HCT116 (cell line): ENCODE measurements at regions not wholly inside any gene's neighbourhood (a gene's known extent, or its start where the extent isn't known, plus 50 kb on each side); places are given as distances from the start of the nearest gene placed in this dataset.

Source experiments
- ATAC-seq: fragments of 200-7000 bp; cut with Tn5 transposase; 2 replicates; pipeline ENCODE4 v1.9.1; 2020; ENCODE audit warnings: mild to moderate bottlenecking, moderate library complexity
- BruUV-seq: library from RNA; stranded (reverse); fragments of 400-500 nt; replicated peaks from 2 replicates; lab custom pipeline; 2021; lab: Mats Ljungman, UMichigan
- CTCF ChIA-PET: fragments of 300-600 bp; sonication (Branson Sonifier 250); formaldehyde crosslinking; loops from one replicate; lab custom pipeline; 2021; ENCODE audit warnings: antibody characterized with exemption; lab: Charles Lee
- POLR2A ChIA-PET: fragments of 300-600, 350-600 bp; sonication (Branson Sonifier 250); formaldehyde crosslinking; loops from one replicate; lab custom pipeline; 2021; ENCODE audit warnings: antibody characterized with exemption; lab: Charles Lee
- RAD21 ChIA-PET, 2 experiments: fragments of 300-600 bp; sonication (Branson Sonifier 250); formaldehyde crosslinking; loops; one replicate each; lab custom pipeline; 2023; ENCODE audit warnings: low total read pairs in 2 of 2; ENCODE audit not compliant: uncharacterized antibody in 2 of 2, unreplicated experiment in 2 of 2, low non-redundant PET in 1 of 2; lab: Charles Lee
- DNase-seq: peaks from one replicate; pipeline ENCODE4 v3.0.0-alpha.2; 2010; ENCODE audit warnings: low read depth, low spot score
- H2AFZ ChIP-seq: fragments of 200-600 bp; shearing (Covaris generic), sonication (generic); 2 replicates; pipeline ENCODE4 v1.6.1; 2017; ENCODE audit warnings: low read depth, mixed run types, mixed read lengths, antibody characterized with exemption, low read length; ENCODE audit not compliant: poor library complexity, severe bottlenecking
- H3K27ac ChIP-seq: 2 replicates; pipeline ENCODE4 v1.5.1; 2012; ENCODE audit warnings: low read depth, low read length
- H3K27me3 ChIP-seq: fragments of 200-600 bp; sonication (generic); 2 replicates; pipeline ENCODE4 v1.6.1; 2016; ENCODE audit warnings: mixed run types, low read length, mixed read lengths; ENCODE audit not compliant: insufficient read depth
- H3K36me3 ChIP-seq, 2 experiments: fragments of 200-500 bp in 1 of 2; fragments of 200-600 bp in 1 of 2; sonication (Bioruptor generic) in 1 of 2; sonication (generic) in 1 of 2; 2 replicates each; pipeline versions ENCODE4 v1.5.1 to v1.6.1; 2014 to 2016; ENCODE audit warnings: low read length in 2 of 2, inconsistent platforms in 1 of 2, mixed read lengths in 1 of 2, mixed run types in 1 of 2; ENCODE audit not compliant: insufficient read depth in 2 of 2, control insufficient read depth in 1 of 2
- H3K4me1 ChIP-seq, 2 experiments: fragments of 200-600 bp in 1 of 2; sonication (generic) in 1 of 2; 2 replicates each; pipeline versions ENCODE4 v1.5.1 to v1.6.1; 2012 to 2017; ENCODE audit warnings: low read length in 2 of 2, inconsistent platforms in 1 of 2, mild to moderate bottlenecking in 1 of 2, mixed read lengths in 1 of 2, mixed run types in 1 of 2, moderate library complexity in 1 of 2; ENCODE audit not compliant: insufficient read depth in 2 of 2, control insufficient read depth in 1 of 2
- H3K4me2 ChIP-seq: fragments of 200-600 bp; sonication (generic); 2 replicates; pipeline ENCODE4 v1.6.1; 2017; ENCODE audit warnings: mixed run types, low read length, mixed read lengths
- H3K4me3 ChIP-seq, 2 experiments: fragments of 200-600 bp in 1 of 2; sonication (generic) in 1 of 2; replicated peaks in 1 of 2; 2 replicates each; pipeline ENCODE4 v1.5.1; 2011 to 2016; ENCODE audit warnings: low read length in 2 of 2, control low read depth in 1 of 2, low read depth in 1 of 2, mild to moderate bottlenecking in 1 of 2, mixed read lengths in 1 of 2, mixed run types in 1 of 2
- H3K79me2 ChIP-seq: fragments of 200-600 bp; sonication (generic); 2 replicates; pipeline ENCODE4 v1.6.1; 2017; ENCODE audit warnings: mild to moderate bottlenecking, mixed run types, low read length, moderate library complexity, mixed read lengths; ENCODE audit not compliant: insufficient read depth
- H3K9ac ChIP-seq: fragments of 200-600 bp; sonication (generic); 2 replicates; pipeline ENCODE4 v1.6.1; 2016; ENCODE audit warnings: low read length, mixed read lengths
- H3K9me2 ChIP-seq: fragments of 200-600 bp; sonication (generic), shearing (Covaris generic); 2 replicates; pipeline ENCODE4 v1.6.1; 2017; ENCODE audit warnings: mixed run types, mild to moderate bottlenecking, moderate library complexity; ENCODE audit not compliant: insufficient read depth
- H3K9me3 ChIP-seq, 2 experiments: fragments of 200-500 bp in 1 of 2; fragments of 200-600 bp in 1 of 2; sonication (Bioruptor generic) in 1 of 2; sonication (generic) in 1 of 2; 2 replicates each; pipeline ENCODE4 v1.6.1; 2014 to 2017; ENCODE audit warnings: low read length in 2 of 2, mixed read lengths in 2 of 2, inconsistent platforms in 1 of 2, low read depth in 1 of 2, mild to moderate bottlenecking in 1 of 2, mixed run types in 1 of 2, moderate library complexity in 1 of 2; ENCODE audit not compliant: control insufficient read depth in 1 of 2, insufficient read depth in 1 of 2
- H4K20me1 ChIP-seq: fragments of 200-600 bp; sonication (generic), shearing (Covaris generic); 2 replicates; pipeline ENCODE4 v1.6.1; 2017; ENCODE audit warnings: mixed run types, mild to moderate bottlenecking, moderate library complexity; ENCODE audit not compliant: insufficient read depth
- CBX3 ChIP-seq: IDR thresholded peaks from 2 replicates; pipeline ENCODE4 v1.6.1; 2012; ENCODE audit warnings: low read depth
- CEBPB ChIP-seq: IDR thresholded peaks from 2 replicates; pipeline ENCODE4 v1.6.1; 2012; ENCODE audit warnings: low read depth
- EGR1 ChIP-seq: IDR thresholded peaks from 2 replicates; pipeline ENCODE4 v1.6.1; 2012; ENCODE audit warnings: low read depth
- ELF1 ChIP-seq: IDR thresholded peaks from 2 replicates; pipeline ENCODE4 v1.6.1; 2012; ENCODE audit warnings: low read depth, borderline replicate concordance
- EZH2 ChIP-seq: fragments of 200-600 bp; sonication (generic); IDR thresholded peaks from 2 replicates; pipeline ENCODE4 v1.6.1; 2017; ENCODE audit warnings: antibody characterized with exemption, mixed run types
- EZH2phosphoT487 ChIP-seq: fragments of 200-600 bp; IDR thresholded peaks from 2 replicates; pipeline ENCODE4 v1.6.1; 2018; ENCODE audit warnings: antibody characterized with exemption, borderline replicate concordance
- FOSL1 ChIP-seq: IDR thresholded peaks from 2 replicates; pipeline ENCODE4 v1.6.1; 2012; ENCODE audit warnings: low read depth
- POLR2A ChIP-seq: IDR thresholded peaks from 2 replicates; pipeline ENCODE4 v1.7.0; 2011; ENCODE audit warnings: borderline replicate concordance; ENCODE audit not compliant: insufficient read depth, insufficient read length; ENCODE audit errors: extremely low read depth
- POLR2AphosphoS5 ChIP-seq: IDR thresholded peaks from 2 replicates; pipeline ENCODE4 v1.6.1; 2011; ENCODE audit warnings: mild to moderate bottlenecking, low read depth, low read length, moderate library complexity
- SP1 ChIP-seq: IDR thresholded peaks from 2 replicates; pipeline ENCODE4 v1.6.1; 2012; ENCODE audit warnings: low read depth
- SRF ChIP-seq: IDR thresholded peaks from 2 replicates; pipeline ENCODE4 v1.6.1; 2012; ENCODE audit warnings: low read depth
- TCF7L2 ChIP-seq: IDR thresholded peaks from 2 replicates; pipeline ENCODE4 v1.7.0; 2011; ENCODE audit warnings: borderline replicate concordance, inconsistent platforms; ENCODE audit not compliant: insufficient read depth, insufficient read length; ENCODE audit errors: extremely low read depth
- YY1 ChIP-seq: IDR thresholded peaks from 2 replicates; pipeline ENCODE4 v1.6.1; 2011; ENCODE audit warnings: low read length, low read depth, moderate library complexity, mild to moderate bottlenecking; ENCODE audit not compliant: insufficient replicate concordance; ENCODE audit errors: extremely low read depth
- ZFX ChIP-seq: fragments of 450-650 bp; IDR thresholded peaks from 2 replicates; pipeline ENCODE4 v1.6.1; 2017
- intact Hi-C: fragments of 100-400 bp; cut with micrococcal nuclease; formaldehyde crosslinking; loops from 2 replicates; pipeline ENCODE4 v1.10.0; 2022
- TF ChIP-seq, protein P1 (sequence below): IDR thresholded peaks from 2 replicates; pipeline ENCODE4 v1.6.1; 2012
- TF ChIP-seq, protein P2 (sequence below): IDR thresholded peaks from 2 replicates; pipeline ENCODE4 v1.6.1; 2012; ENCODE audit warnings: low read depth
- TF ChIP-seq, protein P3 (sequence below), 3 experiments: fragments of 200-600 bp in 1 of 3; sonication (generic) in 1 of 3; IDR thresholded peaks in 2 of 3; conservative IDR thresholded peaks in 1 of 3; 2 replicates each; pipeline ENCODE4 v1.5.1; 2012 to 2017; ENCODE audit warnings: low read depth in 2 of 3, low read length in 2 of 3, antibody characterized with exemption in 1 of 3, borderline replicate concordance in 1 of 3, control low read depth in 1 of 3, mild to moderate bottlenecking in 1 of 3, mixed read lengths in 1 of 3, mixed run types in 1 of 3, moderate library complexity in 1 of 3; ENCODE audit not compliant: insufficient read depth in 1 of 3
- TF ChIP-seq, protein P4 (sequence below): IDR thresholded peaks from 2 replicates; pipeline ENCODE4 v1.6.1; 2012
- TF ChIP-seq, protein P5 (sequence below): IDR thresholded peaks from 2 replicates; pipeline ENCODE4 v1.6.1; 2011; ENCODE audit warnings: mild to moderate bottlenecking, low read length, moderate library complexity; ENCODE audit not compliant: insufficient replicate concordance; ENCODE audit errors: extremely low read depth

DNA sequence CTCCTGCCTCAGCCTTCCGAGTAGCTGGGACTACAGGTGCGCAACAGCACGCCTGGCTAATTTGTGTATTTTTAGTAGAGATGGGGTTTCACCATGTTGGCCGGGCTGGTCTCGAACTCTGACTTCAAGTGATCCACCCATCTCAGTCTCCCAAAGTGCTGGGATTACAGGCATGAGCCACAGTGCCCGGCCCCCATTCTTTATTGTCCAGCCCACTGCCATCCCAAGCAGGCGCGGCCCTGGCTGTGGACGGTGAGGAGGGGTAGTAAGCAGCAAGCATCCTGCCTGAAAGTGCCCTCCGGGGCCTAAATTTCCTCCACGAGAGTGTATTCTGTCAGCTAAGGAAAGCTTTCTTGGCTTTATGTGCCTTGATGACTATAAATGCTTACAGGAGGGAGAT, 113.2 kb upstream of the CSF3R start:
- ChIA-PET POLR2A (no interaction called here), CTCF (no interaction called here), RAD21 (no interaction called here)
- Histone ChIP-seq H3K36me3 (no peaks in the 10 kb centered on the region), H3K4me1 (no peaks in the 10 kb centered on the region), H3K27me3 (peaks cover 43% of the 10 kb centered on the region), H3K4me2 (no peak overlapping the region), H3K27ac (no peak overlapping the region), H4K20me1 (no peaks in the 10 kb centered on the region), H2AFZ (no peak overlapping the region), H3K79me2 (no peaks in the 10 kb centered on the region), H3K9me3 (no peaks in the 10 kb centered on the region), H3K4me3 (no peak overlapping the region), H3K9me2 (no peaks in the 10 kb centered on the region), H3K9ac (no peak overlapping the region)
- no TSS peak for BruUV-seq
- intact Hi-C loops = no loop called here
- ATAC-seq (no peak), DNase-seq (no peak)
- TF ChIP-seq FOSL1 (no peak), POLR2A (no peak), EGR1 (no peak), EZH2phosphoT487 (no peak), POLR2AphosphoS5 (no peak), ZFX (no peak), SP1 (no peak), SRF (no peak), YY1 (no peak), EZH2 (no peak), CEBPB (no peak), ELF1 (no peak), CBX3 (no peak), TCF7L2 (no peak)
- TF ChIP-seq, protein P1, sequence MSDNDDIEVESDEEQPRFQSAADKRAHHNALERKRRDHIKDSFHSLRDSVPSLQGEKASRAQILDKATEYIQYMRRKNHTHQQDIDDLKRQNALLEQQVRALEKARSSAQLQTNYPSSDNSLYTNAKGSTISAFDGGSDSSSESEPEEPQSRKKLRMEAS = no peak
- TF ChIP-seq, protein P2, sequence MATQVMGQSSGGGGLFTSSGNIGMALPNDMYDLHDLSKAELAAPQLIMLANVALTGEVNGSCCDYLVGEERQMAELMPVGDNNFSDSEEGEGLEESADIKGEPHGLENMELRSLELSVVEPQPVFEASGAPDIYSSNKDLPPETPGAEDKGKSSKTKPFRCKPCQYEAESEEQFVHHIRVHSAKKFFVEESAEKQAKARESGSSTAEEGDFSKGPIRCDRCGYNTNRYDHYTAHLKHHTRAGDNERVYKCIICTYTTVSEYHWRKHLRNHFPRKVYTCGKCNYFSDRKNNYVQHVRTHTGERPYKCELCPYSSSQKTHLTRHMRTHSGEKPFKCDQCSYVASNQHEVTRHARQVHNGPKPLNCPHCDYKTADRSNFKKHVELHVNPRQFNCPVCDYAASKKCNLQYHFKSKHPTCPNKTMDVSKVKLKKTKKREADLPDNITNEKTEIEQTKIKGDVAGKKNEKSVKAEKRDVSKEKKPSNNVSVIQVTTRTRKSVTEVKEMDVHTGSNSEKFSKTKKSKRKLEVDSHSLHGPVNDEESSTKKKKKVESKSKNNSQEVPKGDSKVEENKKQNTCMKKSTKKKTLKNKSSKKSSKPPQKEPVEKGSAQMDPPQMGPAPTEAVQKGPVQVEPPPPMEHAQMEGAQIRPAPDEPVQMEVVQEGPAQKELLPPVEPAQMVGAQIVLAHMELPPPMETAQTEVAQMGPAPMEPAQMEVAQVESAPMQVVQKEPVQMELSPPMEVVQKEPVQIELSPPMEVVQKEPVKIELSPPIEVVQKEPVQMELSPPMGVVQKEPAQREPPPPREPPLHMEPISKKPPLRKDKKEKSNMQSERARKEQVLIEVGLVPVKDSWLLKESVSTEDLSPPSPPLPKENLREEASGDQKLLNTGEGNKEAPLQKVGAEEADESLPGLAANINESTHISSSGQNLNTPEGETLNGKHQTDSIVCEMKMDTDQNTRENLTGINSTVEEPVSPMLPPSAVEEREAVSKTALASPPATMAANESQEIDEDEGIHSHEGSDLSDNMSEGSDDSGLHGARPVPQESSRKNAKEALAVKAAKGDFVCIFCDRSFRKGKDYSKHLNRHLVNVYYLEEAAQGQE = no peak
- TF ChIP-seq, protein P3, sequence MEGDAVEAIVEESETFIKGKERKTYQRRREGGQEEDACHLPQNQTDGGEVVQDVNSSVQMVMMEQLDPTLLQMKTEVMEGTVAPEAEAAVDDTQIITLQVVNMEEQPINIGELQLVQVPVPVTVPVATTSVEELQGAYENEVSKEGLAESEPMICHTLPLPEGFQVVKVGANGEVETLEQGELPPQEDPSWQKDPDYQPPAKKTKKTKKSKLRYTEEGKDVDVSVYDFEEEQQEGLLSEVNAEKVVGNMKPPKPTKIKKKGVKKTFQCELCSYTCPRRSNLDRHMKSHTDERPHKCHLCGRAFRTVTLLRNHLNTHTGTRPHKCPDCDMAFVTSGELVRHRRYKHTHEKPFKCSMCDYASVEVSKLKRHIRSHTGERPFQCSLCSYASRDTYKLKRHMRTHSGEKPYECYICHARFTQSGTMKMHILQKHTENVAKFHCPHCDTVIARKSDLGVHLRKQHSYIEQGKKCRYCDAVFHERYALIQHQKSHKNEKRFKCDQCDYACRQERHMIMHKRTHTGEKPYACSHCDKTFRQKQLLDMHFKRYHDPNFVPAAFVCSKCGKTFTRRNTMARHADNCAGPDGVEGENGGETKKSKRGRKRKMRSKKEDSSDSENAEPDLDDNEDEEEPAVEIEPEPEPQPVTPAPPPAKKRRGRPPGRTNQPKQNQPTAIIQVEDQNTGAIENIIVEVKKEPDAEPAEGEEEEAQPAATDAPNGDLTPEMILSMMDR (IDR thresholded peaks at IDR 0.05 in 2 of 3, conservative IDR thresholded peaks at IDR 0.05 in 1 of 3; ENCODE audit: borderline replicate concordance in 1 of 3, insufficient read depth in 1 of 3, low read depth in 2 of 3, low read length in 2 of 3) = no peak
- TF ChIP-seq, protein P4, sequence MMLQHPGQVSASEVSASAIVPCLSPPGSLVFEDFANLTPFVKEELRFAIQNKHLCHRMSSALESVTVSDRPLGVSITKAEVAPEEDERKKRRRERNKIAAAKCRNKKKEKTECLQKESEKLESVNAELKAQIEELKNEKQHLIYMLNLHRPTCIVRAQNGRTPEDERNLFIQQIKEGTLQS = no peak
- TF ChIP-seq, protein P5, sequence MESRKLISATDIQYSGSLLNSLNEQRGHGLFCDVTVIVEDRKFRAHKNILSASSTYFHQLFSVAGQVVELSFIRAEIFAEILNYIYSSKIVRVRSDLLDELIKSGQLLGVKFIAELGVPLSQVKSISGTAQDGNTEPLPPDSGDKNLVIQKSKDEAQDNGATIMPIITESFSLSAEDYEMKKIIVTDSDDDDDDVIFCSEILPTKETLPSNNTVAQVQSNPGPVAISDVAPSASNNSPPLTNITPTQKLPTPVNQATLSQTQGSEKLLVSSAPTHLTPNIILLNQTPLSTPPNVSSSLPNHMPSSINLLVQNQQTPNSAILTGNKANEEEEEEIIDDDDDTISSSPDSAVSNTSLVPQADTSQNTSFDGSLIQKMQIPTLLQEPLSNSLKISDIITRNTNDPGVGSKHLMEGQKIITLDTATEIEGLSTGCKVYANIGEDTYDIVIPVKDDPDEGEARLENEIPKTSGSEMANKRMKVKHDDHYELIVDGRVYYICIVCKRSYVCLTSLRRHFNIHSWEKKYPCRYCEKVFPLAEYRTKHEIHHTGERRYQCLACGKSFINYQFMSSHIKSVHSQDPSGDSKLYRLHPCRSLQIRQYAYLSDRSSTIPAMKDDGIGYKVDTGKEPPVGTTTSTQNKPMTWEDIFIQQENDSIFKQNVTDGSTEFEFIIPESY = no peak
